HG02763 (cell line): ENCODE measurements at regions not wholly inside any gene's neighbourhood (a gene's known extent, or its start where the extent isn't known, plus 50 kb on each side); places are given as distances from the start of the nearest gene placed in this dataset.

Source experiments
- ATAC-seq: cut with Tn5 transposase; IDR thresholded peaks from one replicate; pipeline ENCODE4 v1.9.1; 2021; ENCODE audit warnings: mild to moderate bottlenecking, moderate library complexity; ENCODE audit not compliant: unreplicated experiment

- ATAC-seq, result no peak
Measured at GRCh38 chr13:100941377-100942368, 267.1 kb upstream of the TMTC4 start.

GRCh38 chr13:100940658-100941057 lies 266.1 kb upstream of the TMTC4 start:
- ATAC-seq, result no peak

- no peak for ATAC-seq
Measured at GRCh38 chr13:100933841-100934240, 259.2 kb upstream of the TMTC4 start.

DNA sequence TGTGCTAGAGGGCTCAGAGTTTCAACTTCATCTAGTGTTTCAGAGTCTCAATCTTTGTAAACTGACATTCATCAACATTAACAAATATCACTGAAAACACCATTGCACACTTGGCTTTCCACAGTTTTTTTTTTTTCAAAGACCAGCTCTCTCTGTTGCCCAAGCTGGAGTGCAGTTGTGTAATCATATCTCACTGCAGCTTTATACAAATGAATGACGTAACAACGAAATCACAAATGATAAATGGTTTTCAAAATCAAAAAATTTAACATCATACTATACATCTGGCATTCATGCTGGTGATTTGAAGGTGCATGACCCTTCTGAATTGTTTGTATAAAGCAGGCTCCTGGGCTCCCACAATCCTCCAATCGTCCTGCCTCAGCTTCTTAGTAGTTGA lies 248.0 kb upstream of the TMTC4 start:
- ATAC-seq, result no peak

- ATAC-seq, result no peak
Measured at GRCh38 chr13:100921139-100921538, 246.5 kb upstream of the TMTC4 start.

DNA sequence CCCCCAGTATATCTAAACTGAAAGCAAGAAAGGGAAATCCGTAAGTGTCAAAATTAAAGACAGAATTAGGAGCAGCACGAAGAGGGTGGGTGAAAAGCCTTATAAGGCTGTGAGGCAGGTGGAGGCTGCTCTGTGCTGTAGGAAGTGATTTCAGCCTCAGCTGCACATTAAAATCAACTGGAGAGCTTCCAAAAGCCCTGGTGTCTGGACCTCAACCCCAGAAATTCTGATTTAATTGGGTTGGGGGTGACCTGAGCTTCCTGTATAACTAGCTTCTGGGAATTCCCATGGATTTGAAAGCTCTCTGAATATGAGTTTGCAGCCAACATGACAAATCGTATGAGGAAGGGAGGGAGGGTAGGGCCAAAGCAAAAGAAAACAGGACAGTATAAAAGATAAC lies 242.4 kb upstream of the TMTC4 start:
- no peak for ATAC-seq

DNA sequence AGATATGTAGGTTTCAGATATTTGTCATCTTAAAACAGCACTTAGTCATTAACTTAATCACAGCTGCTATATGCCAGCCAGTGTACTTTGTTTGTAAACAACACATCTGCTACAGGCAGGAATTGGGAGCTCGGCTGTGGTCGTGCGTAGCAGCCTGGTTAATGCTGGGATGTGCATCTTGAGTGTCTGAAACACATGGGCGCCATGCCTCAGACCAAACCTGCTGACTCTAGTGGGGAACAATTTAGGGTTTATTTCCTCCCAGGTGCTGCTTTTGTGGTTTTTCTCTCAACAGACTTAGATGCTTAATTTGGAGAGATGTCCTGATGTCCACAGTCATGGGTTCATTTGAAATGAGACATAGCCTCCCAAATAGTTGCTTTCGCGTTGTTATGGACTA lies 238.5 kb upstream of the TMTC4 start:
- ATAC-seq, result no peak

- no peak for ATAC-seq
Measured at GRCh38 chr13:100904293-100904976, 229.8 kb upstream of the TMTC4 start.

DNA sequence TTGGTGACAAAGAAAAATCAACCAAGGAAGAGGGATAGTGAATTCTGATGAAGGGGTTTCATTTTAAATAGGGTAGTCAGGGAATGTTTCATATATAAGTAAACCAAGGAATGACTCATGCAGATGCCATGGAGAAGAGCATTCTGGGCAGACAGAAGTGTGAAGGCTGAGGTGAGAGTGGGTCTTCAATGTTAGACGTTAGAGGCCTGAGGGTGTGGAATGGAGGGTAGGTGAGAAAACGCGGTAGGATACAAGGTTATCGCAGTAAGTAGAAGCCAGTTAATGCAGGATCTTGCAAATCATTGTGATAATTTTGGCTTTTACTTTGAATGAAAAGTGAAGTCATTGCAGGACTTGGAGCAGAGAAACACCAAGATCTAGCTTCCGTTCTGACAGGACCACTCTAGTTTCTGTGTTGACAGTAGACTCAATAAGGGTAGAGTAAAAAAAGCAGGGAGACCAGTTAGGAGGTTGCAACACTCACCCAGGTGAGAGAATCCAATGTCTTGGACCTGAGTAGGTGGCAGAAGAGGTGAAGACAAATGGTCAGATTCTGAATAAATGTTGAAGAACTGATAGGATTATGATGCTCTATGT lies 225.2 kb upstream of the TMTC4 start:
- ATAC-seq, result no peak

- ATAC-seq, result no peak
Measured at GRCh38 chr13:100898431-100898830, 223.8 kb upstream of the TMTC4 start.

GRCh38 chr13:100895651-100896050 lies 221.1 kb upstream of the TMTC4 start:
- no peak for ATAC-seq

DNA sequence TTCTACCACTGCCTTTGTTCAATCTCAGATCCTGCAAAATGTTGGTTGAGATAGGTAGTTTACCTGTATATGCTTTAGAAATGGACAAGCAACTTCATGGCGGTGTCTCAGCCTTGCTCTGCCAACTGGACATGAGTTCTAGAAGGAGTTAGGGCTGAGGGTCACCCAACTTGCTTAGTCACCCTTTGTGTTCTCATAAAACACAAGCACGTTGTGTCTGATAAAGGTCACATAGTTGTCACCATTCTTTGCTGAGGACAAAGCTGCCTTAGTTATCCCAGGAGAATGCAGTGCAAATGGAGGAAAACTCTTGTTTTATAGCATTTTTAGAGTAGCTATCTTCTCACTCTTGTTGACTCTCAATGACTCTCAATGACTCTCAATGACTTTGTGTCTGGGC lies 218.4 kb upstream of the TMTC4 start:
- no peak for ATAC-seq

- no peak for ATAC-seq
Measured at GRCh38 chr13:100890645-100891044, 216.1 kb upstream of the TMTC4 start.

GRCh38 chr13:100887729-100888151 lies 213.1 kb upstream of the TMTC4 start:
- ATAC-seq, result no peak

DNA sequence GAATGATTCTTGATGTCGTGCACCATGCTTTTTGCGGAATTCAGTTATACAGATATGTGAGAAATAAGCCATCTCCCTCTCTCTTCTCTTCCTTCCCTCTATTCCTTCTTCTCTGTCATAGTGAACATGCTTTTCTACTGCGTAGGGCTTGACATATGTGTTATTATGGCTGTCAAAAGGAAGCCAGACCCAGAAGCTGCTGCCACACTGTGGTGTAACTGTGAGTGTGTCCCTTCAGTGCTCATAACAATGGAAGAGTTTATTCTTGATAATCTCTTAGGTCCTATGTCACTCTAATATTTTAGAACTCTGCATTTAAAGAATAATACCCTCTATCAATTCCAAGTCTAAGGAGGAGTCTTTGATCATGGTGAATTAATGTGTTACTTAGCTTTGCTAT lies 208.9 kb upstream of the TMTC4 start:
- no peak for ATAC-seq

GRCh38 chr13:100881291-100881864 lies 206.8 kb upstream of the TMTC4 start:
- ATAC-seq, result no peak

DNA sequence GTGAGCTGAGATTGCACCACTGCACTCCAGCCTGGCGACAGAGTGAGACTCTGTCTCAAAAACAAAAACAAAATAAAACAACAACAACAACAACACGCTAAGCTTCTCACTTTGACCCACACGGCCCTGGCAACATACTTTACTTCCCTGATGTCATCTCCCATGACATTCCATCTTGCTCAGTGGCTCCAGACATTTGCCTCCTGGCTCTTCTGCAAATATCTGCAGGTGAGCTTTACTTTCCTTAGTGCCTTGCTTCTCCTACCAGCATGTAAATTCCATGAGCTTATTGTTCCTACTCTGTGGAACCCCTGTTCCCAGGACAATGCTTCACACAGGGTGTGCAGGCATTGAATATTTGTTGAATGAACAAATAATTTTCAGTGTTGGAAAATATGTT lies 205.6 kb upstream of the TMTC4 start:
- ATAC-seq, result no peak

- ATAC-seq, result no peak
Measured at GRCh38 chr13:100879255-100879654, 204.7 kb upstream of the TMTC4 start.

DNA sequence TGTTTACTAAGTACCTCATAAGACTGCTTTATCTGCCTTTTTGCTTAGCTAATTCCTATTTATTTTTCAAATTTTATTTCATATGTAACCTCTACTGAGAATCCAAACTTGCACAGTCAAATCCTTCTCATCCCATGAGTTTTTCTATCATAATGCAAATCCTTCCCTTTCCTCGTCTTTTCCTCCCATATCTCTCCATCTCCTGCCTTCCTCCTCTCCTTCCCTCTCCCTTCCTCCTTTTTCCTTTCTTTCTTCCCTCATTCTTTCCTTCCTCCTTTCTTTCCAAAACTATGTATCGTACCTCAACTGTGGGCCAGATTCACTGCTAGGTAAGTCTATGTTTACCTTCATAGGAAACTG lies 201.4 kb upstream of the TMTC4 start:
- ATAC-seq, result no peak

- no peak for ATAC-seq
Measured at GRCh38 chr13:100875392-100876043, 200.9 kb upstream of the TMTC4 start.

DNA sequence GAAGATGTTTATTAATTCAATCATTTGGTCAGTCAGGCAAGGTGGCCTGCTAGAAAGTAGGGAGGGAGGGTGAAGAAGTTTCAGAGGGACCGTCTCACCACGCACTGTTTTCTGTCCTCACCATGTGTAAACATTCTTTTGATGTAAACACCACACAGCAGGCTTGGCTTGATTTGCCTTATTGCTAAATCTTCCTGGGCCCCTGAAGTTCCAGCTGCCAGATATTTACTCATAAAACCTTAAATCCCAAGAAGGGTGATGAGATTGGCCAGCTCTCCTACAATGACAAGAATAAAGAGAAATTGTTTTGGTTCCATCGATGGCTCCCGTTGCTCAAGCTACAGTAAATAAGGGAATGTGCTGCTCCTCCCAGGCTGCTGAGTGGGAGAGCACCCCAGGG lies 198.2 kb upstream of the TMTC4 start:
- ATAC-seq, result no peak
